ENCODE measurements at regions not wholly inside any gene's neighbourhood (a gene's known extent, or its start where the extent isn't known, plus 50 kb on each side); places are given as distances from the start of the nearest gene placed in this dataset.

- in situ Hi-C loops (cut with MboI): no loop called here
- RAD21 ChIA-PET (ENCODE audit: unreplicated experiment): no interaction called here
- H3K79me2 ChIP-seq (ENCODE audit: control insufficient read depth, insufficient read depth, low read length): no peaks in the 10 kb centered on the region
- TF ChIP-seq STAT1 (conservative IDR thresholded peaks at IDR 0.05): no peak
- TF ChIP-seq MYB (IDR thresholded peaks at IDR 0.05; ENCODE audit: borderline replicate concordance, low read depth, low read length): no peak
- no peak for TF ChIP-seq E2F8 (IDR thresholded peaks at IDR 0.05; ENCODE audit: low read depth, partially characterized antibody)
- TF ChIP-seq LARP7 (IDR thresholded peaks at IDR 0.05): no peak
- no peak for TF ChIP-seq CTCF (IDR thresholded peaks at IDR 0.05 in 2 of 3, conservative IDR thresholded peaks at IDR 0.05 in 1 of 3; ENCODE audit: control insufficient read depth in 2 of 3, extremely low read depth in 1 of 3, insufficient read depth in 1 of 3, low read depth in 3 of 3, low read length in 3 of 3)
- no peak for TF ChIP-seq NFYB (IDR thresholded peaks at IDR 0.05; ENCODE audit: insufficient read depth, low read depth, low read length)
- no peak for TF ChIP-seq USF2 (IDR thresholded peaks at IDR 0.05; ENCODE audit: borderline replicate concordance, low read depth, low read length)
- TF ChIP-seq CHD2 (IDR thresholded peaks at IDR 0.05; ENCODE audit: borderline replicate concordance, low read depth, low read length): no peak
- no peak for TF ChIP-seq SIX5 (IDR thresholded peaks at IDR 0.05; ENCODE audit: low read depth, low read length, severe bottlenecking)
- no peak for TF ChIP-seq HDAC6 (IDR thresholded peaks at IDR 0.05; ENCODE audit: unreplicated experiment)
- no peak for TF ChIP-seq ZNF622 (IDR thresholded peaks at IDR 0.05)
- no peak for TF ChIP-seq NKRF (conservative IDR thresholded peaks at IDR 0.05)
- no peak for TF ChIP-seq PAX8 (IDR thresholded peaks at IDR 0.05)
- TF ChIP-seq MAX (IDR thresholded peaks at IDR 0.05; ENCODE audit: low read depth, low read length): no peak
- TF ChIP-seq TCF7 (IDR thresholded peaks at IDR 0.05; ENCODE audit: borderline replicate concordance): no peak
- no peak for TF ChIP-seq CBX3 (IDR thresholded peaks at IDR 0.05; ENCODE audit: borderline replicate concordance, low read depth)
- TF ChIP-seq ATF3 (IDR thresholded peaks at IDR 0.05; ENCODE audit: borderline replicate concordance, extremely low read depth, low read depth, low read length): no peak
These were observed 101.9 kb downstream of the FZD1 start for GRCh38 chr7:91366091-91366490.

More at GRCh38 chr7:91366091-91366490, 101.9 kb downstream of the FZD1 start:
- CTCF ChIA-PET: no interaction called here
- no peak for ATAC-seq
- BruUV-seq (replicated peaks): no TSS peak
- Histone ChIP-seq H2AFZ (ENCODE audit: control insufficient read depth, low read depth, low read length) (no peak overlapping the region), H3K4me1 (ENCODE audit: control insufficient read depth, insufficient read depth, low read length) (no peaks in the 10 kb centered on the region), H3K36me3 (ENCODE audit: control insufficient read depth in 2 of 2, insufficient read depth in 2 of 2, low read length in 1 of 2) (no peaks in the 10 kb centered on the region), H4K20me1 (ENCODE audit: control insufficient read depth, insufficient read depth) (no peaks in the 10 kb centered on the region), H3K27me3 (replicated peaks in 1 of 2; ENCODE audit: control insufficient read depth in 2 of 2, insufficient read depth in 2 of 2, low read length in 1 of 2) (no peaks in the 10 kb centered on the region), H3K4me2 (ENCODE audit: control insufficient read depth, insufficient read depth) (no peak overlapping the region), H3K4me3 (no peak overlapping the region), H3K27ac (ENCODE audit: control insufficient read depth, insufficient read depth) (no peak overlapping the region), H3K9ac (ENCODE audit: control insufficient read depth, insufficient read depth, low read length) (no peak overlapping the region), H3K9me3 (replicated peaks; ENCODE audit: control insufficient read depth, insufficient read depth, low read length) (no peaks in the 10 kb centered on the region)
- SMC1A ChIA-PET (ENCODE audit: uncharacterized antibody, unreplicated experiment): no interaction called here
- intact Hi-C loops (cut with micrococcal nuclease; ENCODE audit: unreplicated experiment): no loop called here
- no peak for DNase-seq (ENCODE audit: low read depth, low spot score)
- POLR2A ChIA-PET: no interaction called here
- no peak for FAIRE-seq
